IPS-NIHi7 (cell line): ENCODE measurements at regions not wholly inside any gene's neighbourhood (a gene's known extent, or its start where the extent isn't known, plus 50 kb on each side); places are given as distances from the start of the nearest gene placed in this dataset.
"Not testable (repeated sequence)": the region's sequence is repeated elsewhere in the genome, so short reads cannot be mapped to it uniquely, and the experiment has no call there.

Experiments used
- DNase-seq: peaks from one replicate; pipeline ENCODE4 v3.0.0; 2012; ENCODE audit warnings: mixed read lengths; ENCODE audit errors: extremely low spot score

DNA sequence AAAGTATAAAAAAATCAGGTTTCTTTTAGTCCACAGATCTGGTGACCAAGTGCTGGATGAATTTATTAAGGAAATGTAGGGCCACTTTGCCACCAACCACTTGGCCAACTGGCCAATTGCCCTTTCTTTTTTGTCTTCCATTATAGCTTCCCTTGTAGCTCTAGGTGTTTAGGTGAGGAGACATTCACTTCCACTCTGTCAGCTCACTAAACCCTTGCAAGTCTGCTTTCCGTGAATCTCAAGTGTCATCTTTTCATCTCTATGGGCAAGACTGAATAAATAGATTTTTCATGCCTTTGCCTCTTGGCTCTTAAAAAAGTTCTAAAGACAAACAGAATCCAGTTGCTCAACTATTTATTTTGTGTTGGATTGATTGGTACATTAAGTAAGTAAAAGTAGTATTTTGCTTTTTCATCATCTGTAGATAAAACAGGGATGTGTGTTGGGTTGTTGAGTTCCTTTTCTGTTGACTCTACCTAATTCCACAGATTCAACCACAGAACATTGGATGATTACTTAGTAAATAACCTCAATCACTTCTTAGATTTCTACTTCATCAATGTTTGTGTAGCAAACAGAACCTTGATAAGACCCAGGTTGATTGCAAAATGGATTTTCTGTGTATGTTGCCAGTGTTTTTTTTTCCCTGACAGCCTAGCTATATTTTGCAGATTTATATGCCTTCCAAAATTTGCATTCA, 68.1 kb upstream of the GRXCR1 start:
- DNase-seq, result no peak

DNA sequence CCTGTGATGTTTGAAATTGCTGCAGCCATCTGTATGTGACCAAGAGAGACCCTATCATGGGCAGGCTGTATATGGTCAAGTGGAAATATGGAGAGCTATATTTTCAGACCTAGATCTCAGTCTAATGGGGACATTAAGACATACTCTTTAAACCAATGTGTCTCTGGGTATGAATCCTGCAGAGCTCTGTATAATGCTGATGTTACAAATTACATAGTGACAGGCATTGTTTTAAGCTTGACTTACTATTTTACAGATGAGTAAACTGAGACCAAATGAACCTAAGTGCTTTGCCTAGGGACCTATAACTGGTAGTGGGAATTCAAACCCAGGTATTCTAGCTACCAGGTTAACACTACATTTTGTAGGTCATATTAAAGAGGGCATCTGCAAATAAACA, 71.3 kb upstream of the GRXCR1 start:
- no peak for DNase-seq

DNA sequence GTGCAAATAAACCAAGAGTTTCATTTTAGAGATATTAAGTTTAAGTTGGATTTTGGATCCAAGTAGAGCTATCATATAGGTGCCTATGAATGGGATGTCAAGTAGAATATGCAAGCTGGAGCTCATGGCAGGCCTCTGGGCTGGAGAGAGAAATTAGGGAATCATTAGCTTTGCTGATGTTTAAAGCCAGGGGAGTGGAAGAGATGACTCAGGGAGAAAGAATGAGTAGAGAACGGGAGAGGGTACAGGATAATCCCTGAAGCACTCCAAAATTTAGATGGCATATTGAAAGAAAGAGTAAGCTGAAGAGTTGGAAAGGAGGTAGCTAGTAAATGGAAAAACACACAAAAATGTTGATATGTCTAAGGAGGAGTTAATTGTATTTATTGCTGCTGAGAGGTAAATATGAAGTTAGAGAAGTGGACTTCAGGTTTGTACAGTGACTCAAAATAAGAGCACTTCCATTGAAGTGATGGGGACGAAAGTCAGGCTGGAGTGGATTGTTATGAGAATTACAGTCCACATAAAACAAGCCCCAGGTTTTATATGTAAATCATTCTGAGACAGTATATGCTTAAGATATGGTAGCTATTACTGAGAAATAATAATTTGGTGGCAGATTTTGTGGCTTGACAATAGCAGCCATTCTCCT, 72.5 kb upstream of the GRXCR1 start:
- DNase-seq, result no peak

DNA sequence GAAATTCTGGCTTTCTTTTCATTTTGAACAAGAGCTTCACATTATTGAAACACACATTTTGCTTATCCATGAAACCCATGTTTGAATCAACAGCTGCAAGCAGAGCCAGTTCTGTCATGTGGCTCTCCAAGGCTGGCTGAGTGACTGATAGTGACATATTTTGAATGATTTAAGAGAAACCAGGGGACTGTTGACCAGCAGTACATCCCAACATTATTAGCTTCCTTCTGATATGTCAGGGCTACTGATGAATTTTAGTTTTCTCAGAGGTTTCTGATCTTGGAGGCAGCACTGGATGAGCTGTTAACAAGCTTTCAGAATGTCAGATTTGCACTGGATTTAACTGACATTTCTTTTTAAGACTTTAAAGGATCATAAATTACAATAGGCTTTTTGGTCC, 74.6 kb upstream of the GRXCR1 start:
- DNase-seq, result no peak

DNA sequence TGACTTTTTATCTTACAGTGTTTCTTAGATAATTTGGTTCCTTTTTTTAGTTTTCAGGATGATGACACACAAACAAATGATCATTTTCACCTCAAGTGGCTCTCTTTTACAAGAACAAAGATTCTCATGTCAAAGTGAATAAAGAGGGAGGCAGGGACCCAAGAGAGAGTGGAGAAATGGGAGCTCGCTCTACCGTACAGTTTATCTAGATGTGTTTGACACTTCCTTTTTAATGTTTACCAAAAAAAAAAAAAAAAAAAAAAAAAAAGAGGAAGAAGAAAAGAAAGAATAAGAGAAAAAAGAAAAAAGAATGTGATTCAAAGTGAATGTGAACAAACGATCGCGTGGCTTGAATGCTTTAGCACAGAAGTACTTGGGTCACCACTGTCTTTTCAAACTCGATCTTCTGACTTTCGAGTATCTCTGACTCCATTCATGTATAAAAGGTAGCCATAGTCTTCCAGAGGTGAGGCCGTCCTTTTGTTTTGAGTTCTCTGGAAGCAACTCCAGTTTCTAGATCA, 75.6 kb upstream of the GRXCR1 start:
- no peak for DNase-seq

DNA sequence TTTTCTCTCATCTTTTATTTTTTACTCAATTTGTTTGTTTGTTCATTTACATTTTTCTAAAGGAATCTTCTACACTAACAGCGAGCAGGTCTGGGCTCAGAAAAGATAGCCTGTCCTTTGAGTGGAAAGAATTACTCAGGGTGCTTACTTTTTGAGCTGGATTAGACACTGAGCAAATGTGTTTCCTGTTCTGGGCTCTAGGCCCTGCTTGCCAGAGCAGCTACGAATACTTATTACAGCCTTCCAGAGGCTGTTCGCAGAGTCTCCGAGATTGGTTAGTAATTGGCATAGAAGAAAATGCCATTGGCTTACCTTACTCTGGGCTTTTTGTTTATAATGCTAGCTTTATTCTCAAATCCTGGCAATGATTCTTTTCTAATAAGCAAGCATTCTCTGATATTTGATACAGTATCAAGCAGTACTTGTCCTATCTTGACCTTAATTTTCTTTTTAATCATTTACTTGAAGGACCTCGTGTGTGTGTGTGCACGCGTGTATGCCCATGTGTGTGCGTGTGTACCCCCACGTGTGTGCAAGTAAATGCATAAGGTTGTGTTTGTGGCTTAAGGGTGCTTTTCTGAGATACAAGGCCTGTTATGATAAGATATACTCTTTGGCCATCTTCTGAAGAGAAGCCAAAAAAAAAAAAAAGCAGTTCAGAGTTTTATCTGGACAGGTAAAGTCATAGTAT, 76.2 kb upstream of the GRXCR1 start:
- no peak for DNase-seq

DNA sequence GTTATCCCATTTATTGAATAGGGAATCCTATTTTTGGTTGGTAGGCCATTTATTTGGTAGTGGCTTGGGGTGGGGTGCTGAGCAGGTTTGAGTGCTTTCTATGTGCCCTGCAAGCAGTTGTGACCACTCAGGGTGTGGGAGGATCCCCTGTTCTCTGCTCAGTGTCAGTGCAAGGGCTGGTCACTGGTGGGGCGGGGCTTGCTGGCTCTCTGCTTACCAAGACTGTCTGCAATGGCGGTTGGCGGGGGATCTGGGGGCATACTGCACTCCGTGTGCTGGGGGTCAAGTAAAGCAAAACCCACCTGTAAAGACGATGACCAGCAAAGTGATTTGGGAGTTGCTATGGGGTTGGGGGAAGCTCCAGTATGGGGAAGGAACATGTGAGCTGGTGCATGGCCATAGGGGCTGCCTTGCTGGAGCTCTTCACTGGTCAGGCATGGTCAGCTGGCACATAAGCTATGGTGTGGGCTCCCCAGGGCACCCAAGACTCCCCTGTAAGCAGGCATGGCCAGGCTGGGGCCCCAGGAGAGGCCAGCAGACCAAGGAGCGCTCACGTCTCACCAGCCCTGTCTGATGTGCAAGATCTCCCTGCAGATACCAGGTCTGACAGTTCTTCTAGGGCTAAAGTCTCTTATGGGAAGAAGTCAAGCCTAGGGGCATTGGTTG, 83.0 kb upstream of the GRXCR1 start:
- DNase-seq, result no peak

DNA sequence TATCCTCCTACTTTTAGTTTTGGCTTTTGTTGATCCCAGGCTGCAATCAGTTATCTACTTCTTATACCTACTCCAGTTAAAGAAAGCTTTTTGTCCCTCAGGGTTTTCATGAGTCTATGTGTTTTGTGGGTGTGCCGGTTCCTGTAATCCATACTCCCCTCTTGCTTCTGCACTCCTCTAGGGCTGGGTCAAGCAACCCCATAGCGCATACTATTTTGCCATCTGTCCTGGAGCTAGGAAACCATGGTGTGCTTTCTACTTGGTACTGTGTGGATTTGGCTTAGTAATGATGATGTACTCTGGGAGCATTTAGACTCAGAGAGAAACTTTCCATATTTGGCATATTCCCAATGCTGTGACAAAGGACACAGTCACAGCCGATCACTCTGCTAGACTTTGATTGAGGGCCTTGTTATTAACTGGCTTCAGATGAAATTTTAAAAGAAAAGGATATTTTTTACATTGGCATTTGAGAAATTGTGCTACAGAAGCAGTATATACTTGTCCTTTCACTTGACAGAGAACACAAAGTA, 86.1 kb upstream of the GRXCR1 start:
- no peak for DNase-seq

DNA sequence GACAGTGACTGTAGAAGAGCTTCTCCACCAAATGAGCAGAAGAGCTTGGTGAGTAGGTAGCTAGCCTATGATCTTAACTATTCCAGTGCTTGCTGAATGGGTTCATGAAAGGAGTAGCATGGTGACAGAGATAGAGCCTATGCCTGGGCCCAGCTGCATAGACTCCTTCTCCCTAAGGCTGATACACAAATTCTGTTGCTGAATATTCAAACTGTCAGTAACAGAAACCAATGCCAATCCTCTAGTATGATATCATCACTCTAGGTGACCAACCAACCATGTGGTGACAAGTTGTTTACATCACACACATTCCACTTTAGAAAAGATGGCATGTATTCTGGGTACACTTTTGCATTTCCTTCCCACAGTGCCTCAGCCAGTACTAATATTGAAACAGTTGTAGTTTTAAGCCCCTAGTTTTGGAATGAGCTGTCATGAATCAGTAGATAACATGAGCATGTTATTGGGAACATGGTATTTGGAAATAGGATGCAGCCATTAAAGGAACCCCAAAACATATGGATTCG, 103.4 kb upstream of the GRXCR1 start:
- DNase-seq, result no peak

DNA sequence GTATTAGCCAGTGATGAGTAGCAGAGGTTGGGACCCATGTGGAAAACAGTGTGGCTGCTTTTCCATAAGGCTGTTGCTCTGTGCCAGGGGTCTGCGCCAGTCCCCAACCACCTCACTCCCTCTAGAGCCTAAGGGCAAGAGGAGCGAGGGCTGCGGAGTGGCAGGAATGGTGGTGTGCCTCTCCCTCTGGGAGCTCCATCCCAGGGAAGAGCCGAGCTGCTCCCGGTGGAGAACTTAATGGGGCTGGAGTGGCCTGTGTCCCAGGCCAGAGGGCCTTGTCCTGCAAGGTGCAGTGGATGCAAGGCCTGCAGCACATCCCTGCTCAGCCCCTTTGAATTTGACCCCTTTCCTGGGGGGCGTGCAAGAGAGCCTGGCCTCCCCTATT, 105.4 kb upstream of the GRXCR1 start:
- no peak for DNase-seq

DNA sequence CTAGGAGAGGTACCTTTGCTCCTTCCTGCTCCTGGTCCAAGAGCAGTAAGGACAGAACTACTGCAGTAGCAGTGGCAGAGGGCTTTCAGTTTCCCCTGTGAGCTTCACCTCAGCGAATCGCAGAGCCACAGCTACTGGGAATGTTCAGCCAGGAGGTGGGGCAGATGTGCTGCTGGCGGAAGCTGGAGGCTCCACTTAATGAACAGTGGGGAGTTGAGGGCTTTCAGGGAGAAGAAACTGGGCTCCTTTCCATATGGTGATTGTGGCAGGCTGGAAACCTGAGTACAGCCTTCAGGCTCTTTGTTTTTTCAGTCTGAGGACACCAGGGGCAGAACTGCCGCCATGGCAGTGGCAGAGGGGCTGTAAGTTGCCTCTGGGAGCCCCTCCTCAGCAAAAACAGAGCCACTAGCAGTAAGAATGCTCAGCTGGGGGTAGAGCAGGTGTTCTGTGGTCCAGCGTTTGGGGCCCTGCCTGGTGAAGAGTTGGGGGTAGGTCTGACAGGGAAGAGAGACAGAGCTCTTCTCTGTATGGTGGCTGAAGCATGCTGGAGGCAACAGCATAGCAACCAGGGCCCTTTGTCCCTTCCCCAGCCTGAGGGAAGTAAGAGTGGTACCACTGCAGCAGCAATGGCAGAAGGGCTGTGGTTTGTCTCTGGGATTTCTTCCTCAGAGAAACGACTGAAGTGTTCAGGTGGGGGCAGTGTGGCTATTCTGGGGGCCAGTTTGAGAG, 106.0 kb upstream of the GRXCR1 start:
- peak; percentile 58 for DNase-seq

DNA sequence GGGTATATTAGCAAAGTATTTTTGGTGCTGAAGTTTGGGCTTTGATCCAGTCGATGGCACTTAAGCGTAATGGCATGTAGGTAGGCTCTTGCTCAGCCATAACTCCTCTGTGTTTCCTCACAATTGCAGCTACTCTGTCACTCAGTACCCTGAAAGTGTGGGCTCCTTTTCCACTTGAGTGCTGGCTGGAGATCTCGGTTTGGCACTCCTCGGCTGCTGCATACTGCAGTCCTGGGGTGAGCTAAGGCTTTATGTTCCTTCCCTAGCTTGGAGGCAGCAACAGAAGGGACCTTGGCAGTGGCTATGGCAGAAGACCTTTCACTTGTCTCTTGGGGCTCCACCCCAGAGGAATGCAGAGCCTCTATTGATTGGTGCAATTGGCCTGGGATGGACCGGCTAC, 106.7 kb upstream of the GRXCR1 start:
- no peak for DNase-seq

DNA sequence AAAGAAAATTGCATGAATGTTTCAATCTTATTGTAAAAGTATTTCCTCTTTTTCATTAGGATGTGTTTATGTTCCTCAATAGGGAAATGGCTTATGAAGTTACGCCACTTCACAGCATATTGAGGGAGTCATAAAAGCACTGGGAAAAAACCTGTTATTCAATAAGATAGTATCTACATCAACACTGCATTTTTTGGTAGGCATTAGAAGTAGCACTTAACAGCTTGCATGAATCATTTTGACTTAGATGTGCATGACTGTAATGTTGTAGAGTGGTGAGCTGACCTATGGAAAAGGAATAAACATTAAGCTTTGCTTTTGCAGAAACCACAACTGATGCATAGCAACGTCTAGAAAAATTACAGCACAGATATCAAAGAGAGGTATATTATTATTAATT, 111.2 kb upstream of the GRXCR1 start:
- DNase-seq, result no peak

DNA sequence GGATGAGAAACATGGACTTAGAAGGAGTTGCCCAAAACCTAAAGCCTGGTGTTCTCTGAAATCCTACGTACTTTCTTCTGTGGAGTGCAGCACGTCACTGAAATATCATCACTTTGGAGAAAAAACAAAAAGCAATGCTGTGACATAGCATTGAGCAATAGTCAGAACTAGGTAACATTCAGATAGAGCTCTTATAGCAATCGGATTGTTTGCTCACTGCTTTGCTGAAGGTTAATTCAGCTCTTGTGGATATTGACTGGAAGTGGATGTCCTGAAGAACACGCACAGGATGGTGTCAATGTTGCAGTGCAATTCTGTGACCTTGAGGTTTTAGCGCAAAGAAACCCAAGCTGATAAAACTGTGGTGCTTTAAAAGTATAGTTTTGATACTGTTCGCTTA, 114.2 kb upstream of the GRXCR1 start:
- DNase-seq, result no peak

DNA sequence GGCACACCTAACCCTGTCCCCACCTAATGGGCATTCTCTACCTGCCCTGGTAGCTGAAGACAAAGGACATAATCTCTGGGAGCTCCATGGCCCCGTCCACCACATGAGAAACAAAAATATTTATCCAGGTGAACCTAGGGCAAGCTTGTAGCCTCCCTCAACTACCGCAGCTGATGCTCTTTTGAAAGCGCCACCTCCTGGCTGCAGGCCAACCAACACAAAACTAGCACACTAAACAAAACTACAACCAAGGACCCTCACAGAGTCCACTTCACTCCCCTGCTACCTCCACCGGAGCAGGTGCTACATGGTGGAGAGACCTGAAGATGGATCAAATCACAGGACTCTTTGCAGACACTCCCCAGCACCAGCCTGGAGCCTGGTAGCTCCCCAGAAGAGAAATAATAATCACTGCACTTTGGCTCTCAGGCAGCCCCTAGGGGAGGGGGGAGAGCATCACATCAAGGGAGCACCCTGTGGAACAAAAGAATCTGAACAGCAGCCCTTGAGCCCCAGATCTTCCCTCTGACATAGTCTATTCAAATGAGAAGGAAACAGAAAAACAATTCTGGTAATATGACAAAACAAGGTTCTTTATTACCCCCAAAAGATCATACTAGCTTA, 111.3 kb upstream of the ATP8A1 start:
- DNase-seq, result no peak

DNA sequence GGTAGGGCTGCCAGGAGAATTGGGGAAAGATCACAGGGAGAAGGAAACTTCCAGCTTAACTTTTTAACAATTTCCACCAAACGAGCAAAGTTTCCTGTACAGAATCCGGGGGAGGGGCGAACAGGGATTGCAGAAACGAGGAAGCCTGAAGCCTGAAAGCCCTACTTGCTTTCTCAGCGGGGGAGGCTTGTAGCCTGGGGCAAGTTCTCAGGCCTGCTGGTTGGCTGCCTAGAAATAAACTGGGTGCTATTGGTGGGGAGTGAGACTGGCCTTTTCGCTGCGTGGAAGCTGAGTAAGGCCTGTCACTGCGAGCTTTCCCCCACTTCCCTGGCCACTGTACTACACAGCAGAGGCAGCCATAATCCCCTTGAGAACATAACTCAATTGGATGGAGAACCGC, 110.8 kb upstream of the ATP8A1 start:
- no peak for DNase-seq

DNA sequence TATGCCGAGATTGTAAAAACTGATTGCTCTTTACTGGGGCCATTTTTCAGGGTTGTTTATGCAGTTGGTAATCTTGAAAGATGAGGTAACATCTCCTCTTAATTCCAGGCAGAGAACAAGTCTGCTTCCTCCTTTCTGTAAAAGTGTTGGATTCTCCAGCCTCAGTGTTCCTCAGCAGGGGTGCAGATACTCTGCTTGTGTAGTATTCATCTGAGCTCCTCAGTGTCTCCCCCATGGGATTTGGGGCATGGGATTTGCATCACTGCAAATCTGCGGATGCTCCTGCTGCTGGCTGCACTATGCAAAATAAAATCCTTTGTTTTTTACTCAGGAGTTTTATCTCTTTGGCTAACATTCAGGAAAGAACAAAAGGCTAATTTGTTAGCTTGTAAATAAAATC, 104.9 kb upstream of the ATP8A1 start:
- peak; percentile 18 for DNase-seq

DNA sequence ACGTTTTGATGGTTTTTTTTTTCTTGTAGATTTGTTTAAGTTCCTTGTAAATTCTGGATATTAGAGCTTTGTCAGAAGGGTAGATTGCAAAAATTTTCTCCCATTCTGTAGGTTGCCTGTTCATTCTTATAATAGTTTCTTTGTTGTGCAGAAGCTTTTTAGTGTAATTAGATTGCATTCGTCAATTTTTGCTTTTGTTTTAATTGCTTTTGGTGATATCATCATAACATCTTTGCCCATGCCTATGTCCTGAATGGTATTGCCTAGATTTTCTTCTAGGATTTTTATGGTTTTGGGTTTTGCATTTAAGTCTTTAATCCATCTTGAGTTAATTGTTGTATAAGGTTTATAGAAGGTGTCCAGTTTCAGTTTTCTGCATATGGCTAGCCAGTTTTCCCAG, 98.1 kb upstream of the ATP8A1 start:
- not testable (repeated sequence) for DNase-seq

DNA sequence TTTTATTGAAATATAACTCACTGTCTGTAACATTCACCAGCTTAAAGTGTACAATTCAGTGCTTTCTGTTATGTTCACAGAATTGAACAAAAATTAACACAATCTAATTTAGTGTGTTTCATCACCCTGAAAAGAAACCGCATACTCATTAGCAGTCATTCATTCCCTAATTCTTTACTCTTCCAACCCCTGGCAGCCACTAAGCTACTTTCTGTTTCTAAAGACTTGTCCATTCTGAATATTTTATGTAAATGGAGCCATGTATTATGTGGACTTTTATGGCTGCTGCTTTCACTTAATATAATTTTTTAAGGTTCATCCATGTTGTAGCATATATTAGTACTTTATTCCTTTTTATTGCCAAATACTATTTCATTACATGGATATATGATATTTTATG, 94.7 kb upstream of the ATP8A1 start:
- no peak for DNase-seq

DNA sequence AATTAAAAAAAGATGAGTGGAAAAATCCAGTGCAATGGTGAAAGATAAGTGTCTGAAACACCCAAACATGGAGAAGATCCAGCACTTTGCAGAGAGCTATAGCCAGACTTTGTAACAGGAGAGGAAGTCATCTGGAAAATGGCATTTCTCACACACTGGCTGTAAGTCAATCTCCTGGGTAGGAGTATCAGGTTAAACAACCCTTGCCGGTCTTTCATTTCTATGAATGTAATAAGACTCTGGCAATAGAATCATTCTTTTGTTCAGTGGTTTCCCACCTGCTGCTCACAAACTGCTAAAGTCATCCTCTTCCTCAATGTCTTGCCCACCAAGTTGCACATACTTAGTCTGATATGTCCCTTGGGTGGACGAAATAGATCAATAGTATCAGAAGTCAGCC, 94.0 kb upstream of the ATP8A1 start:
- DNase-seq, result no peak

DNA sequence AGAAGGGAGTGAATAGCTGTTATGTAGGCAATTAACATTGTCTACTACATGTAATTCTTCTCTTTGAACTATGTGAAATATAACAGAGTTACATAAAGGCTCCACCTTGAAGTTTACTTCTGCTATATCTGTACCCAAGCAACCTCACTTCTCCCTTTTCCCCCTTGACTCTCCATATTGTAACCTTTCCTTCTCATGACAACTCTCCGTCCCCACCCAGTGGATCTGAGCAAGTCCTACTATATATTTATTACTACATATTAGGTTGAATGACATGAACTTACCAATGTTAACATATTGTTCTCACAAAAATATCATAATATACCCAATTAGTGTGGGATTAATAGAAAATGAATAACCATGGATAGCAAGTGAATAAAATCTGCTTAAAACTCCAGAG, 93.2 kb upstream of the ATP8A1 start:
- DNase-seq, result no peak
